ENCODE measurements at regions not wholly inside any gene's neighbourhood (a gene's known extent, or its start where the extent isn't known, plus 50 kb on each side); places are given as distances from the start of the nearest gene placed in this dataset.

DNA sequence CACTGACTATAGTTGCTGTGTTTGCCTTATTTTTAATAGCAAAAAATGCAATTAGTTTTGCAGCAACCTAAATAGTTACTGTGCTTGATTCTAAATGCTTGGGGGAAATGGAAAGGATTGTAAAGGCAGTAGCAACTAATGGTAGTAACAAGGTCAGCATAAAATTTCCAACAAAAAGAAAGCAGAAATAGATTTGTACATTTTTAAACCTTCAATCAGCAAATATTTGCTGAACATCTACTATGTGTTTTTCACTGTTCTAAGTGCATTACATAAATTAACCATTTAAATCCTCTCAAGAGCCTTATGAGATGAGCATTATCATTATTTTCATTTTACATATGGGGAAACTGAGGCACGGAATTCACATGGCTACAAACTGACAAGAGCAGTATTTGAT is 308.0 kb upstream of the UBE2E3 start:
- Histone ChIP-seq H3K27me3 (ENCODE audit: control insufficient read depth, insufficient read depth, low read length) (no peaks in the 10 kb centered on the region), H3K36me3 (ENCODE audit: control insufficient read depth, insufficient read depth, low read length) (no peaks in the 10 kb centered on the region), H3K4me3 (ENCODE audit: low read depth, low read length) (no peak overlapping the region)
- no peak for DNase-seq (ENCODE audit: low read depth)
- TF ChIP-seq, protein P1, sequence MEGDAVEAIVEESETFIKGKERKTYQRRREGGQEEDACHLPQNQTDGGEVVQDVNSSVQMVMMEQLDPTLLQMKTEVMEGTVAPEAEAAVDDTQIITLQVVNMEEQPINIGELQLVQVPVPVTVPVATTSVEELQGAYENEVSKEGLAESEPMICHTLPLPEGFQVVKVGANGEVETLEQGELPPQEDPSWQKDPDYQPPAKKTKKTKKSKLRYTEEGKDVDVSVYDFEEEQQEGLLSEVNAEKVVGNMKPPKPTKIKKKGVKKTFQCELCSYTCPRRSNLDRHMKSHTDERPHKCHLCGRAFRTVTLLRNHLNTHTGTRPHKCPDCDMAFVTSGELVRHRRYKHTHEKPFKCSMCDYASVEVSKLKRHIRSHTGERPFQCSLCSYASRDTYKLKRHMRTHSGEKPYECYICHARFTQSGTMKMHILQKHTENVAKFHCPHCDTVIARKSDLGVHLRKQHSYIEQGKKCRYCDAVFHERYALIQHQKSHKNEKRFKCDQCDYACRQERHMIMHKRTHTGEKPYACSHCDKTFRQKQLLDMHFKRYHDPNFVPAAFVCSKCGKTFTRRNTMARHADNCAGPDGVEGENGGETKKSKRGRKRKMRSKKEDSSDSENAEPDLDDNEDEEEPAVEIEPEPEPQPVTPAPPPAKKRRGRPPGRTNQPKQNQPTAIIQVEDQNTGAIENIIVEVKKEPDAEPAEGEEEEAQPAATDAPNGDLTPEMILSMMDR (IDR thresholded peaks at IDR 0.05; ENCODE audit: insufficient read depth, low read length, poor library complexity, severe bottlenecking), result no peak

DNA sequence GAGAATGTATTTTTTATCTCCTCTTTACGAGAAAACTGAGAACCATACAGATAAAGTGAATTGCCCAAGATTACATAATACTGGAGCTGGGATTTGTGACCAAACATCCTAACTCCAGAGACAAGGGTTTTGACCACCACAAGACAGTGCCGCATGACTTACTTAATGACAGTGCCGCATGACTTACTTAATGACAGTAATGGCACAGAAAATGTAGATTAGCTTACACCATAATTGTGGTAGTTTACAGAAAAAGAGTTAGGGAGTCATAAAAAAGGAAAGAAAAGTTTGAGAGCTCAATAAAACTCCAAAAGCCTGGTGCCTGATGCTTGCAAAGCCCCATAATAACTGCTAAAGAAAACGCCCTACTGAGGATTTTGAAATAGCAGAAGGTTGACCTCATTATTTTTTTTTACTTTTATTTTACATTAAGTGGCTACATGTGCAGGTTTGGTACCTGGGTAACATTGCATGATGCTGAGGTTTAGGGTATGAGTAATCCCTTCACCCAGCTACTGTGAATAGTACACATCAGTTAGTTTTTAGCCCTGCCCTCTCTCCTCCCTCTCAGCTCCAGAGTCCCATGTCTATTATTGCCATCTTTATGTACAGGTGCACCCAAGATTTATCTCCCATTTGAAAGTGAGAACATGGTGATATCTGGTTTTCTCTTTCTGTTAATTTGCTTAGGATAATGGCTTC is 310.0 kb upstream of the UBE2E3 start:
- TF ChIP-seq, protein P1 (IDR thresholded peaks at IDR 0.05; ENCODE audit: insufficient read depth, low read length, poor library complexity, severe bottlenecking), result no peak
- Histone ChIP-seq H3K4me3 (ENCODE audit: low read depth, low read length) (no peak overlapping the region), H3K36me3 (ENCODE audit: control insufficient read depth, insufficient read depth, low read length) (no peaks in the 10 kb centered on the region), H3K27me3 (ENCODE audit: control insufficient read depth, insufficient read depth, low read length) (no peaks in the 10 kb centered on the region)
- no peak for DNase-seq (ENCODE audit: low read depth)

DNA sequence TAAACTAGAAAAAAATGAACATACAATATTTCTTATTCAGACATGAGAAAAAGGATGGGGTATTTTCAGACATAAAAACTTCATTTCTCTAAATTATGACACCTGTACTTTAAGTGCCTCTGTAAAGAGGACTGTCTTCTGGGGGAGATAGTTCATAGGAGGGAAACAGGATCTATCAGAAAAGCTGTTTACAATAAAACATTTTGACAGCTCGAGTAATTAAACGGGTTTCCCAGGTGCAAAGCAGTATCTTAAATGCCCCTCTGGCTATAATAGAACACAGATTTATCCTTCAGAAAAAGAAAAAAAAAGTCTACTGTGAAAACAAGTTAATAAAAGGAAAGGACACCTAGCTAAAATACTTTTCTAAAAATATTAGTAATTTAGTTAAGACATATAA is 311.4 kb upstream of the UBE2E3 start:
- no peak for DNase-seq (ENCODE audit: low read depth)
- no peaks in the 10 kb centered on the region for H3K27me3 ChIP-seq (ENCODE audit: control insufficient read depth, insufficient read depth, low read length)
- H3K4me3 ChIP-seq (ENCODE audit: low read depth, low read length), result no peak overlapping the region
- TF ChIP-seq, protein P1 (IDR thresholded peaks at IDR 0.05; ENCODE audit: insufficient read depth, low read length, poor library complexity, severe bottlenecking), result no peak
- H3K36me3 ChIP-seq (ENCODE audit: control insufficient read depth, insufficient read depth, low read length), result no peaks in the 10 kb centered on the region

DNA sequence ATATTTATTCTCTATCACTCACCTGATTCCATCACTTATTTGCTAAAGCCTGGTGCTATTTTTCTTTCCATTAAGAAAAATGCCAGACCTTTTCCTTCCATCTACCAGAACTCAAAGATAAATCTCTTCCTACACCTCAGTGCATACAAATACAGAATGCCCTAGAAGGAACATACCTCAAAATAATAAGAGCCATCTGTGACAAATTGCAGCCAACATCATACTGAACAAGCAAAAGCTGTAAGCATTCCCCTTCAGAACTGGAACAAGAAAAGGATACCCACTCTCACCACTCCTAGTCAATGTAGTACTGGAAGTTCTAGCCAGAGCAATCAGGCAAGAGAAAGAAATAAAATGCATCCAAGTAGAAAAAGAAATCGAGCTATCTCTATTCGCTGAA is 315.9 kb upstream of the UBE2E3 start:
- Histone ChIP-seq H3K4me3 (ENCODE audit: low read depth, low read length) (no peak overlapping the region), H3K27me3 (ENCODE audit: control insufficient read depth, insufficient read depth, low read length) (no peaks in the 10 kb centered on the region), H3K36me3 (ENCODE audit: control insufficient read depth, insufficient read depth, low read length) (no peaks in the 10 kb centered on the region)
- DNase-seq (ENCODE audit: low read depth), result no peak
- TF ChIP-seq, protein P1 (IDR thresholded peaks at IDR 0.05; ENCODE audit: insufficient read depth, low read length, poor library complexity, severe bottlenecking), result no peak

DNA sequence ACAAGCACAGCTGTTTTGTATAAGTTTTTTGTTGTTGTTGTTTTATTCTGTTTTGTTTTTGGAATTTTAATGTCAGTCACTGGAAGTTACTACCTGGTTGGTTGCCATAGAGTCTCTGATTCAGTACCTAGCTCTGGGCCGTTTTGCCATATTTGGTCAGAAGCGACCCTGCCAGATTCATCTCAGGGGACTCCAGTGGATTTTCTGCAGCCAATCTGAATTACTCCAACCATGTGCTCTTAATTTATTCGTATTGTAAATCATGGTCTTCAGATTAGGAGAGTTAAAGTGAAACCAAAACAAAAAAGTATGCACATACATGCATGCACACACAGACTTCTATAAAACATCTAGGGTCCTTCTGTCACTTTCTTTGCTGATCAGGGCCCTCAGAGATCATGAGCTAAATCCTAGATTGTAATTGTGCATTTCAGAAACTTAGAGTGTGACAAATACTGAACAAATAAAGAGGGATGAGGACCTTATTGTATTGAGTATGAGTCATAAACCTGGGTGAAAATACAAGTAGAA is 317.4 kb upstream of the UBE2E3 start:
- H3K27me3 ChIP-seq (ENCODE audit: control insufficient read depth, insufficient read depth, low read length), result no peaks in the 10 kb centered on the region
- DNase-seq (ENCODE audit: low read depth), result no peak
- no peak overlapping the region for H3K4me3 ChIP-seq (ENCODE audit: low read depth, low read length)
- H3K36me3 ChIP-seq (ENCODE audit: control insufficient read depth, insufficient read depth, low read length), result no peaks in the 10 kb centered on the region
- TF ChIP-seq, protein P1 (IDR thresholded peaks at IDR 0.05; ENCODE audit: insufficient read depth, low read length, poor library complexity, severe bottlenecking), result no peak

DNA sequence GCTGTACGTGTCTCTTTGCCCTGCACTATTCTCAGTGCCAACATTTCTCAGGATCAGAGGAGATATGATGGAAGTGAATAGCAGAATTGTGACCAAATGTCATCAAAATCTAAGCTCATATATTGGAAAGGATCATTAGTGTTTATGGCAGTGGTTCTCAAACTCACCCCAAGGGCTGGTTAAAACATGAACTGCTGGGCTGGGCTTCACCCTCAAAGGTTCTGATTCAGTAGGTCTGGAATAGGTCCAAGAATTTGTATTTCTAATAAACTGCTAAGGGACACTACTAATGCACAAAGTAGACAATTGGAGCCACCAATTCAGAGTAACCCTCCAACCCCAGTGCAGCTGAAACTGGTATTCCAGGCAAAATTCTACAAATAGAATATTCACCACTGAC is 317.9 kb upstream of the UBE2E3 start:
- TF ChIP-seq, protein P1 (IDR thresholded peaks at IDR 0.05; ENCODE audit: insufficient read depth, low read length, poor library complexity, severe bottlenecking), result no peak
- Histone ChIP-seq H3K4me3 (ENCODE audit: low read depth, low read length) (no peak overlapping the region), H3K27me3 (ENCODE audit: control insufficient read depth, insufficient read depth, low read length) (no peaks in the 10 kb centered on the region), H3K36me3 (ENCODE audit: control insufficient read depth, insufficient read depth, low read length) (no peaks in the 10 kb centered on the region)
- DNase-seq (ENCODE audit: low read depth), result no peak

Measured in kidney epithelial cell (primary cell).